T-helper 17 cell (primary cell): ENCODE measurements at regions not wholly inside any gene's neighbourhood (a gene's known extent, or its start where the extent isn't known, plus 50 kb on each side); places are given as distances from the start of the nearest gene placed in this dataset.

Source experiments
- ATAC-seq: fragments of 150-1000 bp; cut with Tn5 transposase; 2 replicates; pipeline ENCODE4 v1.10.0; 2021; ENCODE audit warnings: mild to moderate bottlenecking, moderate library complexity
- DNase-seq, 3 donors: peaks; one replicate each; pipeline versions ENCODE4 v3.0.0 to v3.0.0-alpha.2; 2020 to 2021
- H3K9me3 ChIP-seq: one replicate; pipeline ENCODE4 v1.7.0; 2013; ENCODE audit warnings: low read length, mild to moderate bottlenecking; ENCODE audit not compliant: control insufficient read depth, poor library complexity, severe bottlenecking
- H3K27ac Mint-ChIP-seq: one replicate; pipeline ENCODE4 v1.8.0; 2022; ENCODE audit warnings: mild to moderate bottlenecking, moderate library complexity, mixed read lengths
- H3K27me3 Mint-ChIP-seq: one replicate; pipeline ENCODE4 v1.8.0; 2022; ENCODE audit warnings: mixed read lengths
- H3K36me3 Mint-ChIP-seq: one replicate; pipeline ENCODE4 v1.8.0; 2022; ENCODE audit warnings: low read depth, mixed read lengths
- H3K4me1 Mint-ChIP-seq: one replicate; pipeline ENCODE4 v1.8.0; 2022; ENCODE audit warnings: mild to moderate bottlenecking, mixed read lengths
- H3K4me3 Mint-ChIP-seq: one replicate; pipeline ENCODE4 v1.8.0; 2022; ENCODE audit warnings: mild to moderate bottlenecking, moderate library complexity, mixed read lengths

GRCh38 chr2:129868151-129868550 is 111.3 kb upstream of the RAB6C start:
- Mint-ChIP-seq H3K4me1 (no peaks in the 10 kb centered on the region), H3K4me3 (no peak overlapping the region), H3K27ac (no peak overlapping the region), H3K27me3 (peaks cover 12% of the 10 kb centered on the region), H3K36me3 (no peaks in the 10 kb centered on the region)
- no peaks in the 10 kb centered on the region for H3K9me3 ChIP-seq
- DNase-seq (no peak), ATAC-seq (no peak)

- H3K9me3 ChIP-seq = no peaks in the 10 kb centered on the region
- H3K36me3 Mint-ChIP-seq = no peaks in the 10 kb centered on the region
- no peak overlapping the region for H3K27ac Mint-ChIP-seq
- H3K27me3 Mint-ChIP-seq = peaks cover 19% of the 10 kb centered on the region
- no peak overlapping the region for H3K4me3 Mint-ChIP-seq
- no peaks in the 10 kb centered on the region for H3K4me1 Mint-ChIP-seq
- ATAC-seq = no peak
- no peak for DNase-seq
These were observed 108.7 kb upstream of the RAB6C start for GRCh38 chr2:129870685-129871241.

GRCh38 chr2:129872446-129872845 is 107.0 kb upstream of the RAB6C start:
- peaks cover 19% of the 10 kb centered on the region for H3K27me3 Mint-ChIP-seq
- H3K36me3 Mint-ChIP-seq = no peaks in the 10 kb centered on the region
- DNase-seq (no peak), ATAC-seq (no peak)
- H3K4me1 Mint-ChIP-seq = peaks cover 4% of the 10 kb centered on the region
- no peak overlapping the region for H3K4me3 Mint-ChIP-seq
- H3K27ac Mint-ChIP-seq = no peak overlapping the region
- H3K9me3 ChIP-seq = no peaks in the 10 kb centered on the region

GRCh38 chr2:129876541-129876940 is 102.9 kb upstream of the RAB6C start:
- DNase-seq = no peak
- H3K4me3 Mint-ChIP-seq = peak overlapping the region; percentile 28
- H3K9me3 ChIP-seq = no peaks in the 10 kb centered on the region
- no peak for ATAC-seq
- H3K27me3 Mint-ChIP-seq = peaks cover 14% of the 10 kb centered on the region
- H3K27ac Mint-ChIP-seq = no peak overlapping the region
- peaks cover 4% of the 10 kb centered on the region for H3K4me1 Mint-ChIP-seq
- H3K36me3 Mint-ChIP-seq = no peaks in the 10 kb centered on the region

GRCh38 chr2:129877289-129877741 is 102.2 kb upstream of the RAB6C start:
- Mint-ChIP-seq H3K27me3 (peaks cover 9% of the 10 kb centered on the region), H3K4me1 (peaks cover 4% of the 10 kb centered on the region), H3K36me3 (no peaks in the 10 kb centered on the region), H3K4me3 (peak overlapping the region; percentile 95), H3K27ac (peak overlapping the region; percentile 67)
- H3K9me3 ChIP-seq = no peaks in the 10 kb centered on the region
- DNase-seq (peak; percentile 61 to 75 (median 73)), ATAC-seq (peak; percentile 92)

- ATAC-seq (peak; percentile 53), DNase-seq (no peak)
- Mint-ChIP-seq H3K27ac (peak overlapping the region; percentile 67), H3K36me3 (no peaks in the 10 kb centered on the region), H3K27me3 (peaks cover 14% of the 10 kb centered on the region), H3K4me3 (peak overlapping the region; percentile 63), H3K4me1 (peaks cover 4% of the 10 kb centered on the region)
- no peaks in the 10 kb centered on the region for H3K9me3 ChIP-seq
These were observed 101.4 kb upstream of the RAB6C start for GRCh38 chr2:129877795-129878775.

- no peaks in the 10 kb centered on the region for H3K9me3 ChIP-seq
- peaks cover 4% of the 10 kb centered on the region for H3K4me1 Mint-ChIP-seq
- H3K27me3 Mint-ChIP-seq = peaks cover 7% of the 10 kb centered on the region
- DNase-seq = no peak
- H3K4me3 Mint-ChIP-seq = no peak overlapping the region
- no peak overlapping the region for H3K27ac Mint-ChIP-seq
- H3K36me3 Mint-ChIP-seq = no peaks in the 10 kb centered on the region
- ATAC-seq = no peak
These were observed 99.8 kb upstream of the RAB6C start for GRCh38 chr2:129879614-129880180.

GRCh38 chr2:129880309-129880708 is 99.2 kb upstream of the RAB6C start:
- H3K27me3 Mint-ChIP-seq = peaks cover 7% of the 10 kb centered on the region
- no peak overlapping the region for H3K27ac Mint-ChIP-seq
- DNase-seq = no peak
- H3K4me3 Mint-ChIP-seq = no peak overlapping the region
- H3K9me3 ChIP-seq = no peaks in the 10 kb centered on the region
- no peak for ATAC-seq
- no peaks in the 10 kb centered on the region for H3K36me3 Mint-ChIP-seq
- H3K4me1 Mint-ChIP-seq = peaks cover 4% of the 10 kb centered on the region

- ATAC-seq (no peak), DNase-seq (no peak)
- H3K9me3 ChIP-seq = no peaks in the 10 kb centered on the region
- no peak overlapping the region for H3K27ac Mint-ChIP-seq
- H3K27me3 Mint-ChIP-seq = peaks cover 12% of the 10 kb centered on the region
- H3K36me3 Mint-ChIP-seq = no peaks in the 10 kb centered on the region
- H3K4me3 Mint-ChIP-seq = no peak overlapping the region
- peaks cover 4% of the 10 kb centered on the region for H3K4me1 Mint-ChIP-seq
These were observed 98.5 kb upstream of the RAB6C start for GRCh38 chr2:129880971-129881370.

GRCh38 chr2:129881786-129882396 is 97.6 kb upstream of the RAB6C start:
- no peak for ATAC-seq
- no peaks in the 10 kb centered on the region for H3K9me3 ChIP-seq
- no peak for DNase-seq
- Mint-ChIP-seq H3K36me3 (no peaks in the 10 kb centered on the region), H3K4me3 (no peak overlapping the region), H3K27me3 (peaks cover 12% of the 10 kb centered on the region), H3K4me1 (no peaks in the 10 kb centered on the region), H3K27ac (no peak overlapping the region)

GRCh38 chr2:129882476-129882875 is 97.0 kb upstream of the RAB6C start:
- H3K27me3 Mint-ChIP-seq = peaks cover 14% of the 10 kb centered on the region
- H3K4me1 Mint-ChIP-seq = no peaks in the 10 kb centered on the region
- no peak overlapping the region for H3K4me3 Mint-ChIP-seq
- ATAC-seq (no peak), DNase-seq (no peak)
- H3K9me3 ChIP-seq = no peaks in the 10 kb centered on the region
- H3K36me3 Mint-ChIP-seq = no peaks in the 10 kb centered on the region
- no peak overlapping the region for H3K27ac Mint-ChIP-seq

GRCh38 chr2:129883121-129883520 is 96.3 kb upstream of the RAB6C start:
- Mint-ChIP-seq H3K4me3 (no peak overlapping the region), H3K27ac (no peak overlapping the region), H3K27me3 (peaks cover 20% of the 10 kb centered on the region), H3K4me1 (no peaks in the 10 kb centered on the region), H3K36me3 (no peaks in the 10 kb centered on the region)
- ATAC-seq (no peak), DNase-seq (no peak)
- no peaks in the 10 kb centered on the region for H3K9me3 ChIP-seq

GRCh38 chr2:129884221-129884786 is 95.2 kb upstream of the RAB6C start:
- Mint-ChIP-seq H3K4me1 (peaks cover 2% of the 10 kb centered on the region), H3K4me3 (no peak overlapping the region), H3K36me3 (no peaks in the 10 kb centered on the region), H3K27me3 (peaks cover 25% of the 10 kb centered on the region), H3K27ac (no peak overlapping the region)
- ATAC-seq (no peak), DNase-seq (no peak)
- H3K9me3 ChIP-seq = no peaks in the 10 kb centered on the region
